GM23248 (cell line): ENCODE measurements at regions not wholly inside any gene's neighbourhood (a gene's known extent, or its start where the extent isn't known, plus 50 kb on each side); places are given as distances from the start of the nearest gene placed in this dataset.

Experiments
- DNase-seq: peaks from one replicate; pipeline ENCODE4 v3.0.0-alpha.2; 2015
- H2AFZ ChIP-seq: fragments of 200-600 bp; sonication (generic); 2 replicates; pipeline ENCODE4 v1.6.1; 2016; ENCODE audit warnings: antibody characterized with exemption
- H3F3A ChIP-seq: fragments of 200-600 bp; sonication (generic); 2 replicates; pipeline ENCODE4 v1.6.1; 2016; ENCODE audit warnings: mild to moderate bottlenecking, antibody characterized with exemption, mixed run types; ENCODE audit not compliant: insufficient read depth
- H3K27ac ChIP-seq: fragments of 200-600 bp; sonication (generic); 2 replicates; pipeline ENCODE4 v1.5.1; 2016; ENCODE audit warnings: mild to moderate bottlenecking
- H3K27me3 ChIP-seq: fragments of 200-600 bp; sonication (generic); replicated peaks from 2 replicates; pipeline ENCODE4 v1.6.1; 2016; ENCODE audit warnings: mild to moderate bottlenecking; ENCODE audit not compliant: insufficient read depth
- H3K36me3 ChIP-seq: fragments of 200-600 bp; sonication (generic); 2 replicates; pipeline ENCODE4 v1.6.1; 2016; ENCODE audit warnings: low read depth, mild to moderate bottlenecking
- H3K4me1 ChIP-seq: fragments of 200-600 bp; sonication (generic); 2 replicates; pipeline ENCODE4 v1.6.1; 2016; ENCODE audit warnings: mild to moderate bottlenecking; ENCODE audit not compliant: insufficient read depth
- H3K4me2 ChIP-seq: fragments of 200-600 bp; sonication (generic); one replicate; pipeline ENCODE4 v1.6.1; 2016; ENCODE audit warnings: mild to moderate bottlenecking; ENCODE audit not compliant: unreplicated experiment
- H3K4me3 ChIP-seq: fragments of 200-600 bp; sonication (generic); 2 replicates; pipeline ENCODE4 v1.5.1; 2016; ENCODE audit warnings: mild to moderate bottlenecking
- H3K79me2 ChIP-seq: fragments of 200-600 bp; sonication (generic); 2 replicates; pipeline ENCODE4 v1.6.1; 2016; ENCODE audit warnings: mild to moderate bottlenecking; ENCODE audit not compliant: insufficient read depth
- H3K9ac ChIP-seq: fragments of 200-600 bp; sonication (generic); 2 replicates; pipeline ENCODE4 v1.6.1; 2016; ENCODE audit warnings: mild to moderate bottlenecking
- H3K9me2 ChIP-seq: fragments of 200-600 bp; sonication (generic); 2 replicates; pipeline ENCODE4 v1.6.1; 2016; ENCODE audit warnings: mixed run types, mild to moderate bottlenecking, moderate library complexity; ENCODE audit not compliant: insufficient read depth
- H3K9me3 ChIP-seq: fragments of 200-600 bp; sonication (generic); one replicate; pipeline ENCODE4 v1.6.1; 2017; ENCODE audit warnings: low read depth
- H4K20me1 ChIP-seq: fragments of 200-600 bp; sonication (generic); 2 replicates; pipeline ENCODE4 v1.6.0; 2016; ENCODE audit not compliant: insufficient read depth
- EZH2 ChIP-seq: fragments of 200-600 bp; sonication (generic); IDR thresholded peaks from 2 replicates; pipeline ENCODE4 v1.6.1; 2018; ENCODE audit warnings: antibody characterized with exemption, mild to moderate bottlenecking; ENCODE audit not compliant: insufficient read depth, poor library complexity, severe bottlenecking
- EZH2phosphoT487 ChIP-seq: fragments of 200-600 bp; sonication (generic); IDR thresholded peaks from 2 replicates; pipeline ENCODE4 v1.6.1; 2018; ENCODE audit warnings: antibody characterized with exemption, moderate library complexity, mild to moderate bottlenecking, low read depth; ENCODE audit not compliant: insufficient read depth
- WGBS, 2 experiments: methylation state at CpG; one replicate each; pipeline ENCODE4 v1.1.6; 2015 to 2017; ENCODE audit warnings: low lambda C conversion rate in 2 of 2, low coverage in 1 of 2; ENCODE audit errors: missing lambda C conversion rate in 2 of 2; 5-methylcytosine and 5-hydroxymethylcytosine counted together
- in situ Hi-C: fragments of 300-500 bp; cut with MboI; formaldehyde crosslinking; loops from 2 replicates; pipeline ENCODE4 v1.15.0; 2020

GRCh38 chr7:36013246-36014014 lies 139.6 kb upstream of the EEPD1 start:
- in situ Hi-C loops: no loop called here
- H3K4me2 ChIP-seq: no peak overlapping the region
- no peaks in the 10 kb centered on the region for H3K79me2 ChIP-seq
- H3K36me3 ChIP-seq: no peaks in the 10 kb centered on the region
- no peak overlapping the region for H2AFZ ChIP-seq
- no peaks in the 10 kb centered on the region for H3K9me2 ChIP-seq
- TF ChIP-seq EZH2phosphoT487: no peak
- no peaks in the 10 kb centered on the region for H4K20me1 ChIP-seq
- 75 to 76% methylated on average over 7 of the region's 7 CpGs for WGBS, 2 experiments
- H3K27ac ChIP-seq: no peak overlapping the region
- peak; percentile 17 for DNase-seq
- H3F3A ChIP-seq: no peaks in the 10 kb centered on the region
- H3K9me3 ChIP-seq: no peaks in the 10 kb centered on the region
- no peak overlapping the region for H3K9ac ChIP-seq
- H3K4me3 ChIP-seq: no peak overlapping the region
- H3K27me3 ChIP-seq: no peaks in the 10 kb centered on the region
- H3K4me1 ChIP-seq: peaks cover 8% of the 10 kb centered on the region

GRCh38 chr7:36014961-36015360 lies 138.1 kb upstream of the EEPD1 start:
- Histone ChIP-seq H2AFZ (no peak overlapping the region), H4K20me1 (no peaks in the 10 kb centered on the region), H3K27ac (no peak overlapping the region), H3K27me3 (no peaks in the 10 kb centered on the region), H3K4me2 (no peak overlapping the region), H3K9me3 (no peaks in the 10 kb centered on the region), H3K79me2 (no peaks in the 10 kb centered on the region), H3F3A (no peaks in the 10 kb centered on the region), H3K9ac (no peak overlapping the region), H3K36me3 (no peaks in the 10 kb centered on the region), H3K4me1 (peaks cover 8% of the 10 kb centered on the region), H3K4me3 (no peak overlapping the region), H3K9me2 (no peaks in the 10 kb centered on the region)
- WGBS, 2 experiments: 83% methylated on average over 8 to 9 of the region's 9 CpGs
- no peak for DNase-seq
- in situ Hi-C loops: no loop called here
- TF ChIP-seq EZH2: no peak
- no peak for TF ChIP-seq EZH2phosphoT487

- Histone ChIP-seq H3F3A (no peaks in the 10 kb centered on the region), H2AFZ (no peak overlapping the region), H4K20me1 (no peaks in the 10 kb centered on the region), H3K27ac (no peak overlapping the region), H3K9me3 (no peaks in the 10 kb centered on the region), H3K27me3 (no peaks in the 10 kb centered on the region), H3K4me2 (peak overlapping the region; percentile 10), H3K79me2 (no peaks in the 10 kb centered on the region), H3K36me3 (no peaks in the 10 kb centered on the region), H3K9me2 (no peaks in the 10 kb centered on the region), H3K4me1 (peaks cover 8% of the 10 kb centered on the region), H3K4me3 (no peak overlapping the region), H3K9ac (no peak overlapping the region)
- in situ Hi-C loops: no loop called here
- 49 to 67% methylated on average over 2 of the region's 2 CpGs for WGBS, 2 experiments
- TF ChIP-seq EZH2: no peak
- TF ChIP-seq EZH2phosphoT487: no peak
- peak; percentile 70 for DNase-seq
Observed at GRCh38 chr7:36015733-36016132, 137.3 kb upstream of the EEPD1 start.

- no peak overlapping the region for H3K9ac ChIP-seq
- in situ Hi-C loops: no loop called here
- H4K20me1 ChIP-seq: no peaks in the 10 kb centered on the region
- H3K9me2 ChIP-seq: no peaks in the 10 kb centered on the region
- H3K4me2 ChIP-seq: no peak overlapping the region
- no peaks in the 10 kb centered on the region for H3K9me3 ChIP-seq
- DNase-seq: no peak
- no peaks in the 10 kb centered on the region for H3F3A ChIP-seq
- H3K27ac ChIP-seq: no peak overlapping the region
- H3K27me3 ChIP-seq: no peaks in the 10 kb centered on the region
- no peaks in the 10 kb centered on the region for H3K36me3 ChIP-seq
- H3K4me1 ChIP-seq: peaks cover 8% of the 10 kb centered on the region
- H2AFZ ChIP-seq: no peak overlapping the region
- H3K79me2 ChIP-seq: no peaks in the 10 kb centered on the region
- no peak overlapping the region for H3K4me3 ChIP-seq
- 86 to 88% methylated on average over 4 of the region's 4 CpGs for WGBS, 2 experiments
- TF ChIP-seq EZH2 (no peak), EZH2phosphoT487 (no peak)
Observed at GRCh38 chr7:36016648-36017047, 136.4 kb upstream of the EEPD1 start.
